Breast epithelium (tissue), 3 donors: ENCODE measurements at regions not wholly inside any gene's neighbourhood (a gene's known extent, or its start where the extent isn't known, plus 50 kb on each side); places are given as distances from the start of the nearest gene placed in this dataset.

Experiments
- CTCF ChIP-seq, 3 donors: fragments of 450-650 bp; IDR thresholded peaks; one replicate each; pipeline ENCODE4 v1.5.1; 2016 to 2017; ENCODE audit warnings: antibody characterized with exemption in 3 of 3, mild to moderate bottlenecking in 3 of 3, moderate library complexity in 3 of 3
- POLR2A ChIP-seq: fragments of 450-650 bp; IDR thresholded peaks from one replicate; pipeline ENCODE4 v1.6.1; 2016; ENCODE audit warnings: antibody characterized with exemption, mild to moderate bottlenecking, moderate library complexity
- POLR2AphosphoS5 ChIP-seq, 3 donors: sonication (generic); formaldehyde crosslinking; IDR thresholded peaks; one replicate each; pipeline ENCODE4 v1.6.1; 2017; ENCODE audit warnings: antibody characterized with exemption in 3 of 3

GRCh38 chr2:239506101-239506857 is 105.5 kb upstream of the HDAC4 start:
- TF ChIP-seq CTCF (IDR thresholded peaks at IDR 0.05): no peak
- TF ChIP-seq POLR2AphosphoS5 (IDR thresholded peaks at IDR 0.05): no peak
- TF ChIP-seq POLR2A: no peak
